ENCODE measurements at regions not wholly inside any gene's neighbourhood (a gene's known extent, or its start where the extent isn't known, plus 50 kb on each side); places are given as distances from the start of the nearest gene placed in this dataset.

GRCh38 chr4:74535512-74535911, 90.6 kb downstream of the AREG start:
- Histone ChIP-seq H4K20me1 (ENCODE audit: control insufficient read depth, extremely low read depth, insufficient read depth, low read length) (no peaks in the 10 kb centered on the region), H3K9me3 (ENCODE audit: control insufficient read depth, low read depth, low read length) (no peaks in the 10 kb centered on the region), H2AFZ (ENCODE audit: control insufficient read depth, low read length) (peak overlapping the region; percentile 14), H3K4me1 (ENCODE audit: control insufficient read depth, extremely low read depth, insufficient read depth, low read length) (peaks cover 24% of the 10 kb centered on the region), H3K79me2 (ENCODE audit: control insufficient read depth, insufficient read depth, low read length) (no peaks in the 10 kb centered on the region), H3K27ac (ENCODE audit: control insufficient read depth, insufficient read depth, low read length) (no peak overlapping the region), H3K27me3 (ENCODE audit: control insufficient read depth, extremely low read depth, insufficient read depth, low read length) (no peaks in the 10 kb centered on the region), H3K9ac (ENCODE audit: control insufficient read depth, extremely low read depth, insufficient read depth, low read length) (no peak overlapping the region), H3K36me3 (ENCODE audit: control insufficient read depth in 2 of 2, extremely low read depth in 1 of 2, insufficient read depth in 2 of 2, low read length in 2 of 2) (no peaks in the 10 kb centered on the region), H3K4me3 (ENCODE audit: control insufficient read depth in 2 of 3, extremely low read depth in 1 of 3, insufficient read depth in 2 of 3, low read depth in 1 of 3, low read length in 3 of 3) (no peak overlapping the region), H3K4me2 (ENCODE audit: control insufficient read depth, extremely low read depth, insufficient read depth, low read depth, low read length) (no peak overlapping the region), H3K9me1 (ENCODE audit: control insufficient read depth, extremely low read depth, insufficient read depth, low read length) (no peaks in the 10 kb centered on the region)
- no peak for TF ChIP-seq EZH2 (IDR thresholded peaks at IDR 0.05; ENCODE audit: low read length)
- TF ChIP-seq, protein P1, sequence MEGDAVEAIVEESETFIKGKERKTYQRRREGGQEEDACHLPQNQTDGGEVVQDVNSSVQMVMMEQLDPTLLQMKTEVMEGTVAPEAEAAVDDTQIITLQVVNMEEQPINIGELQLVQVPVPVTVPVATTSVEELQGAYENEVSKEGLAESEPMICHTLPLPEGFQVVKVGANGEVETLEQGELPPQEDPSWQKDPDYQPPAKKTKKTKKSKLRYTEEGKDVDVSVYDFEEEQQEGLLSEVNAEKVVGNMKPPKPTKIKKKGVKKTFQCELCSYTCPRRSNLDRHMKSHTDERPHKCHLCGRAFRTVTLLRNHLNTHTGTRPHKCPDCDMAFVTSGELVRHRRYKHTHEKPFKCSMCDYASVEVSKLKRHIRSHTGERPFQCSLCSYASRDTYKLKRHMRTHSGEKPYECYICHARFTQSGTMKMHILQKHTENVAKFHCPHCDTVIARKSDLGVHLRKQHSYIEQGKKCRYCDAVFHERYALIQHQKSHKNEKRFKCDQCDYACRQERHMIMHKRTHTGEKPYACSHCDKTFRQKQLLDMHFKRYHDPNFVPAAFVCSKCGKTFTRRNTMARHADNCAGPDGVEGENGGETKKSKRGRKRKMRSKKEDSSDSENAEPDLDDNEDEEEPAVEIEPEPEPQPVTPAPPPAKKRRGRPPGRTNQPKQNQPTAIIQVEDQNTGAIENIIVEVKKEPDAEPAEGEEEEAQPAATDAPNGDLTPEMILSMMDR (optimal IDR thresholded peaks at IDR 0.05 in 1 of 3, IDR thresholded peaks at IDR 0.05 in 1 of 3, conservative IDR thresholded peaks at IDR 0.05 in 1 of 3; ENCODE audit: extremely low read depth in 1 of 3, insufficient read depth in 2 of 3, low read length in 3 of 3): no peak
- DNase-seq (ENCODE audit: low read depth, low spot score): no peak
- dilution Hi-C loops (cut with MboI; ENCODE audit: extremely low pct_ligation_motif_present, low sequenced_read_pairs): no loop called here
- no peak for FAIRE-seq

- Histone ChIP-seq H3K4me3 (ENCODE audit: control insufficient read depth in 2 of 3, extremely low read depth in 1 of 3, insufficient read depth in 2 of 3, low read depth in 1 of 3, low read length in 3 of 3) (no peak overlapping the region), H3K79me2 (ENCODE audit: control insufficient read depth, insufficient read depth, low read length) (no peaks in the 10 kb centered on the region), H2AFZ (ENCODE audit: control insufficient read depth, low read length) (no peak overlapping the region), H3K4me2 (ENCODE audit: control insufficient read depth, extremely low read depth, insufficient read depth, low read depth, low read length) (no peak overlapping the region), H3K9me3 (ENCODE audit: control insufficient read depth, low read depth, low read length) (no peaks in the 10 kb centered on the region), H3K9me1 (ENCODE audit: control insufficient read depth, extremely low read depth, insufficient read depth, low read length) (no peaks in the 10 kb centered on the region), H3K9ac (ENCODE audit: control insufficient read depth, extremely low read depth, insufficient read depth, low read length) (no peak overlapping the region), H4K20me1 (ENCODE audit: control insufficient read depth, extremely low read depth, insufficient read depth, low read length) (no peaks in the 10 kb centered on the region), H3K4me1 (ENCODE audit: control insufficient read depth, extremely low read depth, insufficient read depth, low read length) (peaks cover 24% of the 10 kb centered on the region), H3K27ac (ENCODE audit: control insufficient read depth, insufficient read depth, low read length) (no peak overlapping the region), H3K27me3 (ENCODE audit: control insufficient read depth, extremely low read depth, insufficient read depth, low read length) (no peaks in the 10 kb centered on the region), H3K36me3 (ENCODE audit: control insufficient read depth in 2 of 2, extremely low read depth in 1 of 2, insufficient read depth in 2 of 2, low read length in 2 of 2) (no peaks in the 10 kb centered on the region)
- DNase-seq (ENCODE audit: low read depth, low spot score) (no peak), FAIRE-seq (no peak)
- TF ChIP-seq, protein P1 (optimal IDR thresholded peaks at IDR 0.05 in 1 of 3, IDR thresholded peaks at IDR 0.05 in 1 of 3, conservative IDR thresholded peaks at IDR 0.05 in 1 of 3; ENCODE audit: extremely low read depth in 1 of 3, insufficient read depth in 2 of 3, low read length in 3 of 3): peak in 1 of 3 experiments; percentile 33
- no peak for TF ChIP-seq EZH2 (IDR thresholded peaks at IDR 0.05; ENCODE audit: low read length)
- dilution Hi-C loops (cut with MboI; ENCODE audit: extremely low pct_ligation_motif_present, low sequenced_read_pairs): no loop called here
Measured at GRCh38 chr4:74536557-74536956, 91.6 kb downstream of the AREG start.
